ENCODE measurements at regions not wholly inside any gene's neighbourhood (a gene's known extent, or its start where the extent isn't known, plus 50 kb on each side); places are given as distances from the start of the nearest gene placed in this dataset.
A peak's percentile ranks its signal among the peaks of the same experiment; 100 is the strongest.

GRCh38 chr5:93226202-93226735, 354.8 kb downstream of the NR2F1-AS1 start:
- H3K36me3 ChIP-seq (ENCODE audit: control insufficient read depth in 2 of 2, extremely low read depth in 1 of 2, insufficient read depth in 2 of 2, low read length in 2 of 2): no peaks in the 10 kb centered on the region
- H3K9ac ChIP-seq (replicated peaks; ENCODE audit: extremely low read depth, insufficient read depth, low read length): no peak overlapping the region
- intact Hi-C loops (cut with micrococcal nuclease): no loop called here
- H3K4me1 ChIP-seq (ENCODE audit: control insufficient read depth, extremely low read depth, insufficient read depth, low read length): no peaks in the 10 kb centered on the region
- FAIRE-seq (no peak), DNase-seq (ENCODE audit: low read depth, low spot score) (peak; percentile 16)
- H3K9me1 ChIP-seq (replicated peaks; ENCODE audit: control insufficient read depth, extremely low read depth, insufficient read depth, low read length): no peaks in the 10 kb centered on the region
- POLR2A ChIA-PET: no interaction called here
- BruUV-seq (replicated peaks): no TSS peak
- CTCF ChIA-PET: no interaction called here
- H3K27me3 ChIP-seq (ENCODE audit: control insufficient read depth in 2 of 2, insufficient read depth in 2 of 2, low read length in 2 of 2): no peaks in the 10 kb centered on the region
- no peaks in the 10 kb centered on the region for H3K79me2 ChIP-seq (ENCODE audit: control insufficient read depth, insufficient read depth, low read length)
- dilution Hi-C loops (cut with MboI; ENCODE audit: extremely low pct_ligation_motif_present, low sequenced_read_pairs): no loop called here
- peak overlapping the region; percentile 44 for H2AFZ ChIP-seq (ENCODE audit: low read depth, low read length)
- no peaks in the 10 kb centered on the region for H3K9me3 ChIP-seq (replicated peaks; ENCODE audit: control insufficient read depth, insufficient read depth, low read length)
- no peak overlapping the region for H3K4me2 ChIP-seq (ENCODE audit: insufficient read depth, low read length)
- H4K20me1 ChIP-seq (replicated peaks; ENCODE audit: control insufficient read depth, extremely low read depth, insufficient read depth, low read length): no peaks in the 10 kb centered on the region
- no peak overlapping the region for H3K27ac ChIP-seq (ENCODE audit: insufficient read depth, low read depth, low read length)
- no peak for TF ChIP-seq JUN (IDR thresholded peaks at IDR 0.05; ENCODE audit: borderline replicate concordance, insufficient read depth, insufficient read length, low read depth)
- TF ChIP-seq EZH2 (IDR thresholded peaks at IDR 0.05; ENCODE audit: borderline replicate concordance, low read depth, low read length, severe bottlenecking): no peak
- no peak for TF ChIP-seq MYC (IDR thresholded peaks at IDR 0.05; ENCODE audit: low read depth, low read length)
- TF ChIP-seq FOS (IDR thresholded peaks at IDR 0.05; ENCODE audit: borderline replicate concordance, insufficient read depth, low read length): no peak
- no peak for TF ChIP-seq GATA2 (IDR thresholded peaks at IDR 0.05; ENCODE audit: insufficient read depth, insufficient read length, low read depth, low read length)
- no peak for TF ChIP-seq POLR2AphosphoS5 (IDR thresholded peaks at IDR 0.05; ENCODE audit: insufficient read depth, low read depth, low read length)
- TF ChIP-seq MAX (IDR thresholded peaks at IDR 0.05; ENCODE audit: insufficient read depth, insufficient read length): no peak
- no peak overlapping the region for H3K4me3 ChIP-seq (replicated peaks in 1 of 3; ENCODE audit: insufficient read depth in 1 of 3, low read depth in 1 of 3, low read length in 3 of 3)

DNA sequence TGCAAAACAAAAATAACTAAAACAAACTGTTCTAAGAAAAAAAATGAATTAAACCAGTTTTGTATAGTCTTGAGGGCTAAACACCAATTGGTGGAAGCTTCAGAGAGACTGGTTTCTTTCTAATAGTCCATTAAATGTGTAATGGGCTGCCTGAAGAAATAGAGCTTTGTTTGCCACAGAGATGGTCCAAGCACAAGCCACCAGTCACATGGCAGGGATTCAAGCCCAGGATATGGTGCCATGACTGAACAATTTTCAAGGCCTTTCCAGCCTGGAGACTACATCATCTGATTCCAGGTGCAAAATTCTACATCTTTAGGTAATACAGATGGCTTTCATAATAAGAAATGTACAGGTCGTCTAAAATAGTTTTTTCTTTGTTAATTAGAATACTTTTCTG, 355.3 kb downstream of the NR2F1-AS1 start:
- intact Hi-C loops (cut with micrococcal nuclease) (no loop called here), dilution Hi-C loops (cut with MboI; ENCODE audit: extremely low pct_ligation_motif_present, low sequenced_read_pairs) (no loop called here)
- FAIRE-seq (no peak), DNase-seq (ENCODE audit: low read depth, low spot score) (no peak)
- no peak overlapping the region for H3K4me3 ChIP-seq (replicated peaks in 1 of 3; ENCODE audit: insufficient read depth in 1 of 3, low read depth in 1 of 3, low read length in 3 of 3)
- no peaks in the 10 kb centered on the region for H3K36me3 ChIP-seq (ENCODE audit: control insufficient read depth in 2 of 2, extremely low read depth in 1 of 2, insufficient read depth in 2 of 2, low read length in 2 of 2)
- CTCF ChIA-PET: no interaction called here
- no peaks in the 10 kb centered on the region for H3K79me2 ChIP-seq (ENCODE audit: control insufficient read depth, insufficient read depth, low read length)
- H2AFZ ChIP-seq (ENCODE audit: low read depth, low read length): peak overlapping the region; percentile 44
- POLR2A ChIA-PET: no interaction called here
- H4K20me1 ChIP-seq (replicated peaks; ENCODE audit: control insufficient read depth, extremely low read depth, insufficient read depth, low read length): no peaks in the 10 kb centered on the region
- no TSS peak for BruUV-seq (replicated peaks)
- H3K9me3 ChIP-seq (replicated peaks; ENCODE audit: control insufficient read depth, insufficient read depth, low read length): no peaks in the 10 kb centered on the region
- TF ChIP-seq GATA2 (IDR thresholded peaks at IDR 0.05; ENCODE audit: insufficient read depth, insufficient read length, low read depth, low read length): no peak
- no peak for TF ChIP-seq MAX (IDR thresholded peaks at IDR 0.05; ENCODE audit: insufficient read depth, insufficient read length)
- no peak for TF ChIP-seq FOS (IDR thresholded peaks at IDR 0.05; ENCODE audit: borderline replicate concordance, insufficient read depth, low read length)
- TF ChIP-seq POLR2A (IDR thresholded peaks at IDR 0.05; ENCODE audit: low read depth, low read length): no peak
- TF ChIP-seq, protein P1, sequence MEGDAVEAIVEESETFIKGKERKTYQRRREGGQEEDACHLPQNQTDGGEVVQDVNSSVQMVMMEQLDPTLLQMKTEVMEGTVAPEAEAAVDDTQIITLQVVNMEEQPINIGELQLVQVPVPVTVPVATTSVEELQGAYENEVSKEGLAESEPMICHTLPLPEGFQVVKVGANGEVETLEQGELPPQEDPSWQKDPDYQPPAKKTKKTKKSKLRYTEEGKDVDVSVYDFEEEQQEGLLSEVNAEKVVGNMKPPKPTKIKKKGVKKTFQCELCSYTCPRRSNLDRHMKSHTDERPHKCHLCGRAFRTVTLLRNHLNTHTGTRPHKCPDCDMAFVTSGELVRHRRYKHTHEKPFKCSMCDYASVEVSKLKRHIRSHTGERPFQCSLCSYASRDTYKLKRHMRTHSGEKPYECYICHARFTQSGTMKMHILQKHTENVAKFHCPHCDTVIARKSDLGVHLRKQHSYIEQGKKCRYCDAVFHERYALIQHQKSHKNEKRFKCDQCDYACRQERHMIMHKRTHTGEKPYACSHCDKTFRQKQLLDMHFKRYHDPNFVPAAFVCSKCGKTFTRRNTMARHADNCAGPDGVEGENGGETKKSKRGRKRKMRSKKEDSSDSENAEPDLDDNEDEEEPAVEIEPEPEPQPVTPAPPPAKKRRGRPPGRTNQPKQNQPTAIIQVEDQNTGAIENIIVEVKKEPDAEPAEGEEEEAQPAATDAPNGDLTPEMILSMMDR (IDR thresholded peaks at IDR 0.05; ENCODE audit: extremely low read depth in 1 of 2, insufficient read depth in 1 of 2, low read depth in 1 of 2, low read length in 2 of 2): no peak
- TF ChIP-seq EZH2 (IDR thresholded peaks at IDR 0.05; ENCODE audit: borderline replicate concordance, low read depth, low read length, severe bottlenecking): no peak
- no peak for TF ChIP-seq JUN (IDR thresholded peaks at IDR 0.05; ENCODE audit: borderline replicate concordance, insufficient read depth, insufficient read length, low read depth)
- TF ChIP-seq MYC (IDR thresholded peaks at IDR 0.05; ENCODE audit: low read depth, low read length): no peak
- no peak for TF ChIP-seq POLR2AphosphoS5 (IDR thresholded peaks at IDR 0.05; ENCODE audit: insufficient read depth, low read depth, low read length)
- H3K4me2 ChIP-seq (ENCODE audit: insufficient read depth, low read length): no peak overlapping the region
- no peaks in the 10 kb centered on the region for H3K27me3 ChIP-seq (ENCODE audit: control insufficient read depth in 2 of 2, insufficient read depth in 2 of 2, low read length in 2 of 2)
- no peaks in the 10 kb centered on the region for H3K4me1 ChIP-seq (ENCODE audit: control insufficient read depth, extremely low read depth, insufficient read depth, low read length)
- H3K27ac ChIP-seq (ENCODE audit: insufficient read depth, low read depth, low read length): no peak overlapping the region
- no peak overlapping the region for H3K9ac ChIP-seq (replicated peaks; ENCODE audit: extremely low read depth, insufficient read depth, low read length)
- no peaks in the 10 kb centered on the region for H3K9me1 ChIP-seq (replicated peaks; ENCODE audit: control insufficient read depth, extremely low read depth, insufficient read depth, low read length)

Measured in endothelial cell of umbilical vein (primary cell).